T-helper 2 cell treated with Interferon-gamma antibody and Interleukin-4, amounts not matched to agents 5 μg/mL and 100 μg/mL, for 36 hours (primary cell): ENCODE measurements at regions not wholly inside any gene's neighbourhood (a gene's known extent, or its start where the extent isn't known, plus 50 kb on each side); places are given as distances from the start of the nearest gene placed in this dataset.

ENCODE experiments used
- DNase-seq: peaks from one replicate; pipeline ENCODE4 v3.0.0; 2021; ENCODE audit warnings: low spot score
- H3K27ac Mint-ChIP-seq: one replicate; pipeline ENCODE4 v1.8.0; 2021; ENCODE audit warnings: mild to moderate bottlenecking, mixed read lengths
- H3K27me3 Mint-ChIP-seq: one replicate; pipeline ENCODE4 v1.8.0; 2021; ENCODE audit warnings: low read depth, mixed read lengths
- H3K36me3 Mint-ChIP-seq: one replicate; pipeline ENCODE4 v1.8.0; 2021; ENCODE audit warnings: low read depth, mixed read lengths
- H3K4me1 Mint-ChIP-seq: one replicate; pipeline ENCODE4 v1.8.0; 2021; ENCODE audit warnings: low read depth, mixed read lengths
- H3K4me3 Mint-ChIP-seq: one replicate; pipeline ENCODE4 v1.8.0; 2022; ENCODE audit warnings: mild to moderate bottlenecking, moderate library complexity, mixed read lengths
- H3K9me3 Mint-ChIP-seq: one replicate; pipeline ENCODE4 v1.8.0; 2021; ENCODE audit warnings: mixed read lengths

DNA sequence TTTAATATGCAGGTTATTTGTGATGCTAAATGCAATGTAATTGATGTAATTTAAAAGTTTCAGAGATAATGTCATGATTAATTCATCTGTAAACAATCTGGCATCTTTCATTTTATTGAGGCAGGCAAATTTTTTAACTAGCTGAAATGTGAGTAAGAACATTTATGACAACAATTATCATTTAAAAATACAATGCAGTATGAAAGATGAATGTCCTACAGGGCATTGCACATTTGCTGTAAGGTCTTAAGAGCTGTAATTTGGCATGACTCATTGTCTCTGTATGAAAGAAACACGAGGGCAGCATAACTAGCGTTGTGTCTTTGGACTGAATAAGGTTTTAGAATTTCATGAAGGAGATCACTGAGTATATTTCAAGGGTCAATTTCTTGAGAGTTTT lies 642.8 kb downstream of the PLA2G4A start:
- Mint-ChIP-seq H3K4me3 (no peak overlapping the region), H3K4me1 (no peaks in the 10 kb centered on the region), H3K27me3 (no peaks in the 10 kb centered on the region), H3K36me3 (no peaks in the 10 kb centered on the region), H3K9me3 (peaks cover 15% of the 10 kb centered on the region), H3K27ac (no peak overlapping the region)
- DNase-seq: no peak

DNA sequence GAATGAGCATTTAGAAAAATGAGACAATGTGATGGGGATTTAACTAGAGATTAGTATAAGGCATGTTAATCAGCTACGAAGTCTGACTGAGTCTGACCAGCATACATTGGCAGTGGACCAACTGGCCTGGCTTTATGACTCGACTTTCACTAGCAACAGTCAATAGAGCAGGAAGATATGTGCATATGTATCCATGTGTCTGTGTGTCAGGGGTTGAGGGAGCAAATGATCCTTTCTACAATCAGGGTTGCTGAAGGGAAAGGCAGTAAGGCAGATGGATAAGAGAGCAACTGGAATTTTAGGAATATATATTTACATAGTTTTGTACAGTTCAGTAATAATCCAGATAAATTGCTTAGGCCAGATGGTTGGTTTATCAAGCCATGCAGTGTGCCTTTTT lies 645.6 kb downstream of the PLA2G4A start:
- no peak overlapping the region for H3K4me3 Mint-ChIP-seq

GRCh38 chr1:187476671-187477070 lies 647.9 kb downstream of the PLA2G4A start:
- no peaks in the 10 kb centered on the region for H3K27me3 Mint-ChIP-seq
- no peaks in the 10 kb centered on the region for H3K36me3 Mint-ChIP-seq
- no peak overlapping the region for H3K4me3 Mint-ChIP-seq
- H3K4me1 Mint-ChIP-seq: no peaks in the 10 kb centered on the region
- no peak overlapping the region for H3K27ac Mint-ChIP-seq
- DNase-seq: no peak
- H3K9me3 Mint-ChIP-seq: peaks cover 8% of the 10 kb centered on the region

More for the DNA sequence above, 645.6 kb downstream of the PLA2G4A start:
- Mint-ChIP-seq H3K27ac (no peak overlapping the region), H3K4me1 (no peaks in the 10 kb centered on the region), H3K27me3 (no peaks in the 10 kb centered on the region), H3K9me3 (peaks cover 8% of the 10 kb centered on the region), H3K36me3 (no peaks in the 10 kb centered on the region)
- no peak for DNase-seq

DNA sequence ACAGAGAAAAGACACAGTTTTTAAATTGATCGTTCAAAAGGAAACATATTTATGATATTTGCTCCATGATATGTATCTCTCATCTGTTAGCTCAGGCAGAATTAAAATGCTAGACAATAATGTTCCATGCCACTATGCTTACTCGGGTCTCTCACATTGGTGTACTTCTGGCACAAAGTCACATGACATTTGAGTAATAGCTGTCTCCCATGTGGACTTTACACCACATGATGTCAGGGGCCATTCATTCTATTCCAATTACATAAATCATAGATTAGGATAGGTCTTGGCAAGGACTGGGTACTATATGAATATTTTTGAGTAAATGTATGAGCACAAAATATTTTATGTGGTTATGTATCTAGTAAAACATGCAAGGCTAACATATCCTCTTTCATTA lies 648.4 kb downstream of the PLA2G4A start:
- Mint-ChIP-seq H3K27ac (no peak overlapping the region), H3K4me1 (no peaks in the 10 kb centered on the region), H3K9me3 (peaks cover 8% of the 10 kb centered on the region), H3K27me3 (no peaks in the 10 kb centered on the region), H3K36me3 (no peaks in the 10 kb centered on the region), H3K4me3 (no peak overlapping the region)
- no peak for DNase-seq

GRCh38 chr1:187477535-187477934 lies 648.8 kb downstream of the PLA2G4A start:
- Mint-ChIP-seq H3K36me3 (no peaks in the 10 kb centered on the region), H3K27ac (no peak overlapping the region), H3K4me1 (no peaks in the 10 kb centered on the region), H3K27me3 (no peaks in the 10 kb centered on the region), H3K4me3 (no peak overlapping the region), H3K9me3 (peaks cover 6% of the 10 kb centered on the region)
- no peak for DNase-seq

GRCh38 chr1:187481581-187482148 lies 652.9 kb downstream of the PLA2G4A start:
- Mint-ChIP-seq H3K27ac (no peak overlapping the region), H3K9me3 (no peaks in the 10 kb centered on the region), H3K4me3 (no peak overlapping the region), H3K36me3 (no peaks in the 10 kb centered on the region), H3K27me3 (no peaks in the 10 kb centered on the region), H3K4me1 (no peaks in the 10 kb centered on the region)
- DNase-seq: no peak

GRCh38 chr1:187490266-187490665 lies 661.5 kb downstream of the PLA2G4A start:
- Mint-ChIP-seq H3K36me3 (no peaks in the 10 kb centered on the region), H3K27me3 (no peaks in the 10 kb centered on the region), H3K9me3 (peaks cover 3% of the 10 kb centered on the region), H3K4me3 (no peak overlapping the region), H3K4me1 (no peaks in the 10 kb centered on the region), H3K27ac (no peak overlapping the region)
- DNase-seq: no peak

- no peaks in the 10 kb centered on the region for H3K36me3 Mint-ChIP-seq
- no peaks in the 10 kb centered on the region for H3K27me3 Mint-ChIP-seq
- no peak for DNase-seq
- no peak overlapping the region for H3K27ac Mint-ChIP-seq
- H3K9me3 Mint-ChIP-seq: peaks cover 3% of the 10 kb centered on the region
- H3K4me1 Mint-ChIP-seq: no peaks in the 10 kb centered on the region
- H3K4me3 Mint-ChIP-seq: no peak overlapping the region
Observed at GRCh38 chr1:187491082-187491720, 662.5 kb downstream of the PLA2G4A start.

DNA sequence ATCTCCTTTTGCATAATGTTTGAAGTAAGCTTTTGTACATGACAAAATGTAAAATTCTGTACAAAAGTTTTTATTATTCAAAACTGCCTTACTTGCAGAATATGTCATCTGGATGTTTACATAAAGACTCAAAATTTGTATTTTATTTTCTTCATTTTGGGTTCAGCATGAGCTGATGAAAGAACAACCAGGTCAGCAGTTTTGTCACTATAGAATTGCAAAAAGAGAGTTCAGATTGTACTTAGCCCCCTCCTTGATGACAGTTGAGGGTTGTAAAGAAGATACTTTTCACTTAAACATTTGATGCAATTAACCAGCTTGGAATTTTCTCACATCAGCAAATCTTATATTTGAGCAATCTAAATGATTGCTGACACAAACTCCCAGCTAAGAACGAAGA lies 669.3 kb downstream of the PLA2G4A start:
- Mint-ChIP-seq H3K36me3 (no peaks in the 10 kb centered on the region), H3K27ac (no peak overlapping the region), H3K4me3 (no peak overlapping the region), H3K9me3 (no peaks in the 10 kb centered on the region), H3K27me3 (no peaks in the 10 kb centered on the region), H3K4me1 (no peaks in the 10 kb centered on the region)
- no peak for DNase-seq

- Mint-ChIP-seq H3K4me3 (no peak overlapping the region), H3K36me3 (no peaks in the 10 kb centered on the region), H3K4me1 (no peaks in the 10 kb centered on the region), H3K27me3 (no peaks in the 10 kb centered on the region), H3K9me3 (peaks cover 9% of the 10 kb centered on the region), H3K27ac (no peak overlapping the region)
- no peak for DNase-seq
Observed at GRCh38 chr1:187504779-187505178, 676.0 kb downstream of the PLA2G4A start.

GRCh38 chr1:187509091-187509490 lies 680.3 kb downstream of the PLA2G4A start:
- Mint-ChIP-seq H3K4me3 (no peak overlapping the region), H3K36me3 (no peaks in the 10 kb centered on the region), H3K27me3 (no peaks in the 10 kb centered on the region), H3K27ac (no peak overlapping the region), H3K4me1 (no peaks in the 10 kb centered on the region), H3K9me3 (peaks cover 21% of the 10 kb centered on the region)
- no peak for DNase-seq

- no peaks in the 10 kb centered on the region for H3K4me1 Mint-ChIP-seq
- DNase-seq: no peak
Observed at GRCh38 chr1:187513190-187513589, 684.4 kb downstream of the PLA2G4A start.

GRCh38 chr1:187514110-187514509 lies 685.4 kb downstream of the PLA2G4A start:
- peaks cover 16% of the 10 kb centered on the region for H3K9me3 Mint-ChIP-seq
- peaks cover 1% of the 10 kb centered on the region for H3K36me3 Mint-ChIP-seq
- H3K27ac Mint-ChIP-seq: no peak overlapping the region
- H3K4me1 Mint-ChIP-seq: no peaks in the 10 kb centered on the region
- no peak overlapping the region for H3K4me3 Mint-ChIP-seq
- DNase-seq: no peak
- no peaks in the 10 kb centered on the region for H3K27me3 Mint-ChIP-seq

More at GRCh38 chr1:187513190-187513589, 684.4 kb downstream of the PLA2G4A start:
- H3K27ac Mint-ChIP-seq: no peak overlapping the region
- H3K4me3 Mint-ChIP-seq: no peak overlapping the region
- no peaks in the 10 kb centered on the region for H3K27me3 Mint-ChIP-seq
- peaks cover 21% of the 10 kb centered on the region for H3K9me3 Mint-ChIP-seq
- H3K36me3 Mint-ChIP-seq: peaks cover 1% of the 10 kb centered on the region

DNA sequence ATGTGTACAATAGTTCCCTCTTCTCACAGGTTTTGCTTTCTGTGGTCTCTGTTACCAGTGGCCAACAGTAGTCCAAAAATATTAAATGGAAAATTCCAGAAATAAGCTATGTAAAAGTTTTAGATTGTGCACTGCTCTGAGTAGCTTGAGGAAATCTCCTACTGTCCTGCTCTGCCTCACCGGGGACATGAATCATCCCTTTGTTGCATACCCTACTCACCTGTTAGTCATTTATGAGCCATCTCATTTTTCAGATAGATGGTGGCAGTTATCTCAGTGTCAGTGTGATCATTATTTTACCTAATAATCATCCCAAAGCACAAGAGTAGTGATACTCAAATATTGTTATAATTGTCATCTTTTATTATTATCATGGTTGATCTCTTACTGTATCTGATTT lies 688.1 kb downstream of the PLA2G4A start:
- Mint-ChIP-seq H3K4me3 (no peak overlapping the region), H3K9me3 (peaks cover 10% of the 10 kb centered on the region), H3K27ac (no peak overlapping the region), H3K4me1 (no peaks in the 10 kb centered on the region), H3K27me3 (no peaks in the 10 kb centered on the region), H3K36me3 (peaks cover 1% of the 10 kb centered on the region)
- no peak for DNase-seq

- Mint-ChIP-seq H3K9me3 (peaks cover 5% of the 10 kb centered on the region), H3K4me3 (no peak overlapping the region), H3K27me3 (no peaks in the 10 kb centered on the region), H3K27ac (no peak overlapping the region), H3K36me3 (peaks cover 1% of the 10 kb centered on the region), H3K4me1 (no peaks in the 10 kb centered on the region)
- no peak for DNase-seq
Observed at GRCh38 chr1:187517546-187517945, 688.8 kb downstream of the PLA2G4A start.
